Testis (tissue), 2 donors: ENCODE measurements at regions not wholly inside any gene's neighbourhood (a gene's known extent, or its start where the extent isn't known, plus 50 kb on each side); places are given as distances from the start of the nearest gene placed in this dataset.

Source experiments
- CTCF ChIP-seq, 3 experiments: fragments of 450-650 bp in 2 of 3; fragments of 200-600 bp in 1 of 3; sonication (generic) in 1 of 3; IDR thresholded peaks; one replicate each; pipeline ENCODE4 v1.5.1; 2016 to 2019; ENCODE audit warnings: antibody characterized with exemption in 3 of 3, mild to moderate bottlenecking in 2 of 3, moderate library complexity in 1 of 3
- POLR2A ChIP-seq: fragments of 450-650 bp; IDR thresholded peaks from one replicate; pipeline ENCODE4 v1.6.1; 2017; ENCODE audit warnings: antibody characterized with exemption, mild to moderate bottlenecking, moderate library complexity

- TF ChIP-seq CTCF (IDR thresholded peaks at IDR 0.05) (no peak), POLR2A (no peak)
These were observed 108.4 kb downstream of the HS3ST3B1 start for GRCh38 chr17:14409292-14409691.
